Spleen (tissue), 11 donors: ENCODE measurements at regions not wholly inside any gene's neighbourhood (a gene's known extent, or its start where the extent isn't known, plus 50 kb on each side); places are given as distances from the start of the nearest gene placed in this dataset.

Source experiments
- DNase-seq: peaks from one replicate; pipeline ENCODE4 v3.0.0-alpha.2; 2020
- H3K27ac ChIP-seq, 8 donors: fragments of 200-600 bp; sonication (generic) in 7 of 8; 1 replicate in 4 of 8; 2 replicates in 4 of 8; pipeline versions ENCODE4 v1.5.0 to v1.8.0; 2016 to 2021; ENCODE audit warnings: inconsistent platforms in 4 of 8, mild to moderate bottlenecking in 4 of 8, moderate library complexity in 1 of 8
- H3K27me3 ChIP-seq, 7 donors: fragments of 200-600 bp; sonication (generic) in 6 of 7; replicated peaks in 1 of 7; 1 replicate in 4 of 7; 2 replicates in 3 of 7; pipeline versions ENCODE4 v1.5.0 to v1.8.0; 2016 to 2021; ENCODE audit warnings: inconsistent platforms in 3 of 7, mild to moderate bottlenecking in 1 of 7
- H3K36me3 ChIP-seq, 6 donors: fragments of 200-600 bp; sonication (generic) in 5 of 6; 1 replicate in 4 of 6; 2 replicates in 2 of 6; pipeline versions ENCODE4 v1.5.0 to v1.8.0; 2016 to 2021; ENCODE audit warnings: inconsistent platforms in 2 of 6
- H3K4me1 ChIP-seq, 6 donors: fragments of 200-600 bp; sonication (generic) in 5 of 6; 1 replicate in 3 of 6; 2 replicates in 3 of 6; pipeline versions ENCODE4 v1.5.0 to v1.8.0; 2016 to 2021; ENCODE audit warnings: inconsistent platforms in 3 of 6
- H3K4me3 ChIP-seq, 8 donors: fragments of 200-600 bp; sonication (generic) in 7 of 8; 1 replicate in 4 of 8; 2 replicates in 4 of 8; pipeline versions ENCODE4 v1.5.0 to v1.8.0; 2016 to 2021; ENCODE audit warnings: inconsistent platforms in 4 of 8, mild to moderate bottlenecking in 4 of 8, moderate library complexity in 2 of 8
- H3K9me3 ChIP-seq, 8 donors: fragments of 200-600 bp; sonication (generic) in 7 of 8; 1 replicate in 4 of 8; 2 replicates in 4 of 8; pipeline versions ENCODE4 v1.5.0 to v1.8.0; 2016 to 2021; ENCODE audit warnings: inconsistent platforms in 4 of 8
- CTCF ChIP-seq, 11 experiments: fragments of 200-600 bp in 7 of 11; fragments of 450-650 bp in 4 of 11; sonication (generic) in 4 of 11; IDR thresholded peaks in 8 of 11; conservative IDR thresholded peaks in 3 of 11; 1 replicate in 7 of 11; 2 replicates in 4 of 11; pipeline versions ENCODE4 v1.4.0 to v1.8.0; 2016 to 2021; ENCODE audit warnings: antibody characterized with exemption in 11 of 11, inconsistent platforms in 4 of 11, mild to moderate bottlenecking in 1 of 11
- POLR2A ChIP-seq, 3 donors: fragments of 450-650 bp; IDR thresholded peaks; one replicate each; pipeline ENCODE4 v1.5.1; 2017; ENCODE audit warnings: antibody characterized with exemption in 3 of 3, mild to moderate bottlenecking in 1 of 3
- POLR2AphosphoS5 ChIP-seq, 3 donors: sonication (generic); formaldehyde crosslinking; IDR thresholded peaks; one replicate each; pipeline ENCODE4 v1.5.1; 2017; ENCODE audit warnings: antibody characterized with exemption in 3 of 3
- WGBS, 5 donors: extraction: QIAGEN DNeasy Blood & Tissue Kit in 3 of 5; methylation state at CpG; one replicate each; pipeline versions ENCODE4 v1.1.5 to v1.1.7; 2013 to 2018; 5-methylcytosine and 5-hydroxymethylcytosine counted together
- intact Hi-C: fragments of 100-400 bp; cut with DNase I; formaldehyde crosslinking; loops from one replicate; pipeline ENCODE4 v1.15.0; 2023; ENCODE audit warnings: low total_unique reads
- donor health status: healthy with polysubstance abuse.
- donor health status: DM: no; HTN: no; CAD: no; lungs with moderate emphysema.
- donor health status: DM: no; HTN: no; CAD: no.
- donor health status: Bipolar disorder and iron deficiency.
- donor health status: healthy.
- donor health status: DM: no; HTN: no; CAD: no.
- donor health status: DM: yes; HTN: yes; CAD: no.

- H3K4me1 ChIP-seq, result no peaks in the 10 kb centered on the region
- H3K4me3 ChIP-seq, result no peak overlapping the region
- TF ChIP-seq POLR2A (IDR thresholded peaks at IDR 0.05) (no peak), CTCF (IDR thresholded peaks at IDR 0.05 in 8 of 11, conservative IDR thresholded peaks at IDR 0.05 in 3 of 11) (no peak), POLR2AphosphoS5 (IDR thresholded peaks at IDR 0.05) (no peak)
- intact Hi-C loops, result loop anchor here (10.0 kb wide), 1 partner anchor 547 kb away; no protein-coding TSS in a partner anchor
- no peak for DNase-seq
- no peaks in the 10 kb centered on the region for H3K9me3 ChIP-seq
- no peaks in the 10 kb centered on the region for H3K27me3 ChIP-seq
- no peaks in the 10 kb centered on the region for H3K36me3 ChIP-seq
- no peak overlapping the region for H3K27ac ChIP-seq
- 60 to 74% (median 70%) methylated on average over 1 of the region's 1 CpG for WGBS, 5 donors
Observed at GRCh38 chr6:71537717-71538116, 249.1 kb downstream of the OGFRL1 start.

DNA sequence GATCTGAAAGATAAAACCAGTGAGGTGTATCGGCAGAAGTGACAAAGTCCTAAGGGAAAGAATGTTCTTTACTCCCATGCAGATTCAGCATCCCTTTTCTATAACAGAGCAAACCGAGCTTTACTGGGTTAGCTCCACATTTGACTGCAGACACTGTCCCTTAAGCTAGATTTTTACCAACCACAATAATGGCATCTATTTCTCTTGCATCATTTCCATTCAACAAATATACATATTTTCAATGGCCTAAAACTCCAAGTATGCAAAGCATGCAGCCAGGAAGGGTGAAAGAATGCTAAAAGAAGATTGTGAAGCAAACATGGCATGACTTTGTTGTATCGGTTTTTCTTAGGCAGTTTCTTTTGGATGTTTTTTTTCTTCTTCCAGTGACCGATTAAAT, 255.4 kb downstream of the OGFRL1 start:
- WGBS, 5 donors, result 56 to 91% (median 77%) methylated on average over 4 of the region's 4 CpGs
- no peaks in the 10 kb centered on the region for H3K27me3 ChIP-seq
- H3K4me3 ChIP-seq, result no peak overlapping the region
- TF ChIP-seq POLR2A (IDR thresholded peaks at IDR 0.05) (no peak), POLR2AphosphoS5 (IDR thresholded peaks at IDR 0.05) (no peak), CTCF (IDR thresholded peaks at IDR 0.05 in 8 of 11, conservative IDR thresholded peaks at IDR 0.05 in 3 of 11) (no peak)
- no peaks in the 10 kb centered on the region for H3K36me3 ChIP-seq
- DNase-seq, result no peak
- H3K9me3 ChIP-seq, result no peaks in the 10 kb centered on the region
- no peaks in the 10 kb centered on the region for H3K4me1 ChIP-seq
- intact Hi-C loops, result no loop called here
- no peak overlapping the region for H3K27ac ChIP-seq

DNA sequence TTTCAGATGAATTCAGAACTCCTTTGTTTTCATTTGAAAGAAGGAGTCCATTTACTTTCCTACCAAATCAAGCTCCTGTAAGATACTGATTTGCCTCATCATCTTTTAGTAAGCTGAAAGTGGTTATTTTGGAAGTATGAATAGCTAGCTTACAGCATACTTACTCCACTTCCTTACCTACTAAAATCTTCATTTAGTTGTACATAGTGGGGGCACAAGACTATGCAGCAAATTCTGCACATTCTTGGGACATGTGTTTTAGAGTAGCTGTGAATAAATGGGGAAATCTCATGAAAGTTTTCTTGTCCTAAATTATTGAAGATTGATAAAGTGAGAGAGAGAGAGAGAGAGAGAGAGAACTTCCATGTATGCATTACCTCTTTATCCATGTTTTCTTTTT, 256.3 kb downstream of the OGFRL1 start:
- H3K27me3 ChIP-seq, result no peaks in the 10 kb centered on the region
- H3K9me3 ChIP-seq, result no peaks in the 10 kb centered on the region
- H3K4me3 ChIP-seq, result no peak overlapping the region
- intact Hi-C loops, result no loop called here
- no peak overlapping the region for H3K27ac ChIP-seq
- H3K4me1 ChIP-seq, result no peaks in the 10 kb centered on the region
- DNase-seq, result no peak
- TF ChIP-seq POLR2A (IDR thresholded peaks at IDR 0.05) (no peak), CTCF (IDR thresholded peaks at IDR 0.05 in 8 of 11, conservative IDR thresholded peaks at IDR 0.05 in 3 of 11) (no peak), POLR2AphosphoS5 (IDR thresholded peaks at IDR 0.05) (no peak)
- H3K36me3 ChIP-seq, result no peaks in the 10 kb centered on the region

- intact Hi-C loops, result no loop called here
- Histone ChIP-seq H3K27ac (no peak overlapping the region), H3K9me3 (no peaks in the 10 kb centered on the region), H3K36me3 (no peaks in the 10 kb centered on the region), H3K4me3 (no peak overlapping the region), H3K4me1 (no peaks in the 10 kb centered on the region), H3K27me3 (no peaks in the 10 kb centered on the region)
- WGBS, 5 donors, result 90 to 95% (median 93%) methylated on average over 3 of the region's 3 CpGs
- no peak for DNase-seq
- TF ChIP-seq CTCF (IDR thresholded peaks at IDR 0.05 in 8 of 11, conservative IDR thresholded peaks at IDR 0.05 in 3 of 11), result no peak
Observed at GRCh38 chr6:71545905-71546304, 257.3 kb downstream of the OGFRL1 start.
